ENCODE measurements at regions not wholly inside any gene's neighbourhood (a gene's known extent, or its start where the extent isn't known, plus 50 kb on each side); places are given as distances from the start of the nearest gene placed in this dataset.

GRCh38 chr12:47602325-47602724 is 103.5 kb downstream of the RPAP3 start:
- TF ChIP-seq CTCF (IDR thresholded peaks at IDR 0.05) (no peak), POLR2AphosphoS5 (IDR thresholded peaks at IDR 0.05; ENCODE audit: insufficient read depth in 1 of 2, low read depth in 1 of 2) (no peak), POLR2A (IDR thresholded peaks at IDR 0.05) (no peak)

All from vagina (tissue), 2 donors.